ENCODE measurements at regions not wholly inside any gene's neighbourhood (a gene's known extent, or its start where the extent isn't known, plus 50 kb on each side); places are given as distances from the start of the nearest gene placed in this dataset.

DNA sequence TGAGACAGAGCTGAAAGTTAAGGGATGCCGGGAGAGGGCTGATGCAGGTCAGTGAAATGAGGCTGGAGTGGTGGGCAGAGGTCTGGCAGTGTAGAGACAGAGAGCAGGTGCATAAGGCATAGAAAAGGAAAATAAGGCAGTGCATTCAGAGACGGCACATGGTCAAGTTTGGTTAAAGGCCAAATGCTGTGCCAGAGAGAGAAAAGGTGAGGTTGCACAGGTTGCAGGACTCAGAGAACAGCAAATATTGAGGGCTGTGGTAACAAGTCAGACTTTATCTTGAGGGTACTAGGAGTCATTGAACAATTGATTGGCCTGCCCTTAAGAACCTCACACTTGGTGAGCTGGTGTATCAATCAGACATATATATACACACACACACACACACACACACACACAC, 102.9 kb upstream of the TSHZ2 start:
- Histone ChIP-seq H3K36me3 (ENCODE audit: insufficient read depth, low read length) (no peaks in the 10 kb centered on the region), H3F3A (ENCODE audit: insufficient read depth, low read length, poor library complexity, severe bottlenecking) (no peaks in the 10 kb centered on the region), H3K9me3 (ENCODE audit: low read length) (no peaks in the 10 kb centered on the region), H3K9ac (ENCODE audit: low read length) (no peak overlapping the region), H3K9me2 (ENCODE audit: insufficient read depth, low read length) (no peaks in the 10 kb centered on the region), H3K4me2 (ENCODE audit: low read length) (no peak overlapping the region), H4K20me1 (ENCODE audit: insufficient read depth) (no peaks in the 10 kb centered on the region), H3K27me3 (ENCODE audit: insufficient read depth, low read depth, low read length) (no peaks in the 10 kb centered on the region), H3K4me3 (ENCODE audit: low read length) (no peak overlapping the region), H3K79me2 (replicated peaks; ENCODE audit: insufficient read depth, low read length) (no peaks in the 10 kb centered on the region), H2AFZ (ENCODE audit: low read depth, low read length) (no peak overlapping the region), H3K27ac (ENCODE audit: low read length) (no peak overlapping the region)
- no peak for TF ChIP-seq CTCF (IDR thresholded peaks at IDR 0.05; ENCODE audit: poor library complexity, severe bottlenecking)
- no peak for TF ChIP-seq EZH2 (IDR thresholded peaks at IDR 0.05; ENCODE audit: borderline replicate concordance, insufficient read depth, low read length, poor library complexity, severe bottlenecking)
- no peak for TF ChIP-seq MXI1 (conservative IDR thresholded peaks at IDR 0.05; ENCODE audit: poor library complexity, severe bottlenecking)
- TF ChIP-seq SMC3 (conservative IDR thresholded peaks at IDR 0.05; ENCODE audit: poor library complexity), result no peak
- no peak for TF ChIP-seq RAD21 (conservative IDR thresholded peaks at IDR 0.05)
- no peak for TF ChIP-seq EP300 (conservative IDR thresholded peaks at IDR 0.05; ENCODE audit: poor library complexity, severe bottlenecking)
- TF ChIP-seq TAF1 (IDR thresholded peaks at IDR 0.05; ENCODE audit: low read depth), result no peak
- TF ChIP-seq REST (IDR thresholded peaks at IDR 0.05; ENCODE audit: borderline replicate concordance), result no peak
- no peak for TF ChIP-seq POLR2AphosphoS5 (IDR thresholded peaks at IDR 0.05)

- H3K27me3 ChIP-seq (ENCODE audit: insufficient read depth, low read depth, low read length), result no peaks in the 10 kb centered on the region
- H3K4me3 ChIP-seq (ENCODE audit: low read length), result no peak overlapping the region
- H3K9me3 ChIP-seq (ENCODE audit: low read length), result no peaks in the 10 kb centered on the region
- H3K4me2 ChIP-seq (ENCODE audit: low read length), result no peak overlapping the region
- no peaks in the 10 kb centered on the region for H3K79me2 ChIP-seq (replicated peaks; ENCODE audit: insufficient read depth, low read length)
- no peak overlapping the region for H2AFZ ChIP-seq (ENCODE audit: low read depth, low read length)
- H3K9ac ChIP-seq (ENCODE audit: low read length), result no peak overlapping the region
- no peaks in the 10 kb centered on the region for H4K20me1 ChIP-seq (ENCODE audit: insufficient read depth)
- H3K27ac ChIP-seq (ENCODE audit: low read length), result no peak overlapping the region
- no peak for TF ChIP-seq REST (IDR thresholded peaks at IDR 0.05; ENCODE audit: borderline replicate concordance)
- no peaks in the 10 kb centered on the region for H3K9me2 ChIP-seq (ENCODE audit: insufficient read depth, low read length)
- no peaks in the 10 kb centered on the region for H3F3A ChIP-seq (ENCODE audit: insufficient read depth, low read length, poor library complexity, severe bottlenecking)
- H3K36me3 ChIP-seq (ENCODE audit: insufficient read depth, low read length), result no peaks in the 10 kb centered on the region
Measured at GRCh38 chr20:52867305-52867704, 104.9 kb upstream of the TSHZ2 start.
